ENCODE measurements at regions not wholly inside any gene's neighbourhood (a gene's known extent, or its start where the extent isn't known, plus 50 kb on each side); places are given as distances from the start of the nearest gene placed in this dataset.
"Not testable (repeated sequence)": the region's sequence is repeated elsewhere in the genome, so short reads cannot be mapped to it uniquely, and the experiment has no call there.

- H3K36me3 ChIP-seq = no peaks in the 10 kb centered on the region
- 56 to 60% methylated on average over 1 to 3 of the region's 3 CpGs for WGBS, 2 donors
- H3K4me1 ChIP-seq = no peaks in the 10 kb centered on the region
- no peaks in the 10 kb centered on the region for H3K27me3 ChIP-seq
- no peak for TF ChIP-seq CTCF (IDR thresholded peaks at IDR 0.05)
- TF ChIP-seq POLR2A (IDR thresholded peaks at IDR 0.05) = no peak
- no peak for DNase-seq
- no peaks in the 10 kb centered on the region for H3K9me3 ChIP-seq
- no peak overlapping the region for H3K27ac ChIP-seq
- intact Hi-C loops (cut with DNase I) = no loop called here
- no peak overlapping the region for H3K4me3 ChIP-seq
Measured at GRCh38 chrX:7486505-7486904, 338.6 kb upstream of the PUDP start.

GRCh38 chrX:7485061-7485460 is 337.1 kb upstream of the PUDP start:
- 41 to 60% methylated on average over 1 of the region's 1 CpG for WGBS, 2 donors
- Histone ChIP-seq H3K36me3 (no peaks in the 10 kb centered on the region), H3K9me3 (no peaks in the 10 kb centered on the region), H3K4me3 (no peak overlapping the region), H3K4me1 (no peaks in the 10 kb centered on the region), H3K27me3 (no peaks in the 10 kb centered on the region), H3K27ac (no peak overlapping the region)
- no peak for DNase-seq
- TF ChIP-seq POLR2A (IDR thresholded peaks at IDR 0.05) (no peak), CTCF (IDR thresholded peaks at IDR 0.05) (no peak)
- intact Hi-C loops (cut with DNase I) = no loop called here

GRCh38 chrX:7480721-7481120 is 332.8 kb upstream of the PUDP start:
- Histone ChIP-seq H3K4me3 (no peak overlapping the region), H3K9me3 (no peaks in the 10 kb centered on the region), H3K36me3 (no peaks in the 10 kb centered on the region), H3K27ac (no peak overlapping the region), H3K4me1 (no peaks in the 10 kb centered on the region), H3K27me3 (no peaks in the 10 kb centered on the region)
- 46 to 61% methylated on average over 2 of the region's 2 CpGs for WGBS, 2 donors
- TF ChIP-seq POLR2A (IDR thresholded peaks at IDR 0.05) (no peak), CTCF (IDR thresholded peaks at IDR 0.05) (no peak)
- DNase-seq = no peak
- intact Hi-C loops (cut with DNase I) = no loop called here

- H3K27ac ChIP-seq = no peak overlapping the region
- 31 to 53% methylated on average over 5 to 6 of the region's 6 CpGs for WGBS, 2 donors
- no peak overlapping the region for H3K4me3 ChIP-seq
- H3K9me3 ChIP-seq = no peaks in the 10 kb centered on the region
- DNase-seq = no peak
- H3K4me1 ChIP-seq = no peaks in the 10 kb centered on the region
- intact Hi-C loops (cut with DNase I) = no loop called here
- no peaks in the 10 kb centered on the region for H3K27me3 ChIP-seq
- H3K36me3 ChIP-seq = no peaks in the 10 kb centered on the region
- TF ChIP-seq POLR2A (IDR thresholded peaks at IDR 0.05) = no peak
- TF ChIP-seq CTCF (IDR thresholded peaks at IDR 0.05) = no peak
Measured at GRCh38 chrX:7462110-7462509, 314.2 kb upstream of the PUDP start.

GRCh38 chrX:7461051-7461450 is 313.1 kb upstream of the PUDP start:
- H3K27ac ChIP-seq; H3K36me3 ChIP-seq; H3K27me3 ChIP-seq; H3K9me3 ChIP-seq; H3K4me3 ChIP-seq; H3K4me1 ChIP-seq; intact Hi-C loops (cut with DNase I); DNase-seq: not testable (repeated sequence)
- 17 to 28% methylated on average over 2 of the region's 2 CpGs for WGBS, 2 donors

GRCh38 chrX:7447801-7448499 is 300.0 kb upstream of the PUDP start:
- H3K9me3 ChIP-seq = no peaks in the 10 kb centered on the region
- no peaks in the 10 kb centered on the region for H3K36me3 ChIP-seq
- no peaks in the 10 kb centered on the region for H3K4me1 ChIP-seq
- H3K27me3 ChIP-seq = no peaks in the 10 kb centered on the region
- no peak for DNase-seq
- TF ChIP-seq CTCF (IDR thresholded peaks at IDR 0.05) (no peak), POLR2A (IDR thresholded peaks at IDR 0.05) (no peak)
- no peak overlapping the region for H3K4me3 ChIP-seq
- no peak overlapping the region for H3K27ac ChIP-seq
- intact Hi-C loops (cut with DNase I) = no loop called here
- 68 to 85% methylated on average over 7 to 8 of the region's 8 CpGs for whole genome bisulfite sequencing, 2 donors

Measured in esophagus squamous epithelium (tissue), 5 donors.